SK-N-SH (cell line): ENCODE measurements at regions not wholly inside any gene's neighbourhood (a gene's known extent, or its start where the extent isn't known, plus 50 kb on each side); places are given as distances from the start of the nearest gene placed in this dataset.

ENCODE experiments used
- CTCF ChIA-PET: fragments of 300-600, 350-600 bp; formaldehyde crosslinking; extraction: SDS; loops from one replicate; lab custom pipeline; 2021; lab: Yijun Ruan, JAX
- POLR2A ChIA-PET: fragments of 350-600 bp; sonication (Branson Sonifier 250); formaldehyde crosslinking; extraction: SDS; loops from one replicate; lab custom pipeline; 2020; ENCODE audit warnings: antibody characterized with exemption, inconsistent platforms; lab: Yijun Ruan, JAX
- DNase-seq: peaks from one replicate; pipeline ENCODE4 v3.0.0; 2012
- H2AFZ ChIP-seq: fragments of 200-600 bp; sonication (generic); 2 replicates; pipeline ENCODE4 v1.8.1; 2016; ENCODE audit warnings: antibody characterized with exemption, mild to moderate bottlenecking, low read depth
- H3F3A ChIP-seq: fragments of 200-600 bp; sonication (generic); replicated peaks from 2 replicates; pipeline ENCODE3; 2016; ENCODE audit warnings: antibody characterized with exemption, mild to moderate bottlenecking; ENCODE audit not compliant: insufficient read depth
- H3K27ac ChIP-seq, 2 experiments: fragments of 200-500 bp in 1 of 2; fragments of 200-600 bp in 1 of 2; sonication (Bioruptor generic) in 1 of 2; sonication (generic), shearing (Covaris generic) in 1 of 2; 2 replicates each; pipeline versions ENCODE4 v1.5.1 to v1.6.1; 2014 to 2016; ENCODE audit warnings: low read depth in 2 of 2, inconsistent platforms in 1 of 2, low read length in 1 of 2, mild to moderate bottlenecking in 1 of 2, mixed read lengths in 1 of 2
- H3K27me3 ChIP-seq: fragments of 200-600 bp; sonication (generic), shearing (Covaris generic); 2 replicates; pipeline ENCODE4 v1.6.1; 2016; ENCODE audit warnings: mixed run types; ENCODE audit not compliant: insufficient read depth
- H3K36me3 ChIP-seq, 2 experiments: fragments of 200-500 bp in 1 of 2; fragments of 200-600 bp in 1 of 2; sonication (Bioruptor generic) in 1 of 2; sonication (generic) in 1 of 2; replicated peaks in 1 of 2; 2 replicates each; pipeline versions ENCODE3 to v1.5.1; 2014 to 2016; ENCODE audit warnings: low read length in 1 of 2, mild to moderate bottlenecking in 1 of 2; ENCODE audit not compliant: insufficient read depth in 2 of 2, control insufficient read depth in 1 of 2
- H3K4me1 ChIP-seq, 2 experiments: fragments of 200-500 bp in 1 of 2; fragments of 200-600 bp in 1 of 2; sonication (Bioruptor generic) in 1 of 2; sonication (generic), shearing (Covaris generic) in 1 of 2; 2 replicates each; pipeline versions ENCODE4 v1.5.1 to v1.6.1; 2014 to 2016; ENCODE audit warnings: low read depth in 1 of 2, low read length in 1 of 2, mixed run types in 1 of 2; ENCODE audit not compliant: insufficient read depth in 2 of 2, control insufficient read depth in 1 of 2
- H3K4me2 ChIP-seq: fragments of 200-600 bp; sonication (generic), shearing (Covaris generic); 2 replicates; pipeline ENCODE4 v1.6.1; 2017; ENCODE audit warnings: mixed run types
- H3K4me3 ChIP-seq, 2 experiments: fragments of 200-500 bp in 1 of 2; fragments of 200-600 bp in 1 of 2; sonication (Bioruptor generic) in 1 of 2; sonication (generic), shearing (Covaris generic) in 1 of 2; 2 replicates each; pipeline versions ENCODE4 v1.5.1 to v1.8.1; 2014 to 2016; ENCODE audit warnings: low read depth in 2 of 2, inconsistent platforms in 1 of 2, low read length in 1 of 2, mild to moderate bottlenecking in 1 of 2, mixed read lengths in 1 of 2, moderate library complexity in 1 of 2
- H3K79me2 ChIP-seq: fragments of 200-600 bp; sonication (generic); 2 replicates; pipeline ENCODE4 v1.8.1; 2017; ENCODE audit warnings: mild to moderate bottlenecking; ENCODE audit not compliant: insufficient read depth
- H3K9ac ChIP-seq: fragments of 200-600 bp; sonication (generic); 2 replicates; pipeline ENCODE4 v1.6.1; 2017; ENCODE audit warnings: mixed run types
- H3K9me2 ChIP-seq: fragments of 200-600 bp; sonication (generic); 2 replicates; pipeline ENCODE4 v1.6.1; 2017; ENCODE audit warnings: mixed run types
- H3K9me3 ChIP-seq: fragments of 200-600 bp; sonication (generic); 2 replicates; pipeline ENCODE4 v1.6.1; 2017; ENCODE audit warnings: mixed run types, mild to moderate bottlenecking, moderate library complexity
- H4K20me1 ChIP-seq: fragments of 200-600 bp; sonication (generic); 2 replicates; pipeline ENCODE4 v1.6.1; 2017; ENCODE audit warnings: mild to moderate bottlenecking, mixed run types; ENCODE audit not compliant: insufficient read depth
- CHD2 ChIP-seq: fragments of 150-350 bp; IDR thresholded peaks from 2 replicates; pipeline ENCODE4 v1.6.1; 2018; ENCODE audit warnings: low read length; ENCODE audit not compliant: partially characterized antibody
- CTCF ChIP-seq: fragments of 200-600 bp; sonication (generic); IDR thresholded peaks from 2 replicates; pipeline ENCODE4 v1.6.1; 2017; ENCODE audit warnings: antibody characterized with exemption, mild to moderate bottlenecking, moderate library complexity
- ELF1 ChIP-seq: IDR thresholded peaks from 2 replicates; pipeline ENCODE4 v1.4.0; 2012
- EP300 ChIP-seq, 2 experiments: IDR thresholded peaks; 2 replicates each; pipeline versions ENCODE4 v1.4.0 to v1.6.1; 2012; ENCODE audit warnings: borderline replicate concordance in 1 of 2, low read depth in 1 of 2, low read length in 1 of 2
- FOXM1 ChIP-seq: IDR thresholded peaks from 2 replicates; pipeline ENCODE4 v1.4.0; 2012; ENCODE audit warnings: low read depth, mild to moderate bottlenecking
- GATA2 ChIP-seq: sonication (generic); formaldehyde crosslinking; IDR thresholded peaks from 2 replicates; pipeline ENCODE4 v1.5.0; 2020; ENCODE audit warnings: mild to moderate bottlenecking, missing genetic modification reagents
- IRF3 ChIP-seq: fragments of 150-350 bp; IDR thresholded peaks from 2 replicates; pipeline ENCODE4 v1.6.1; 2016; ENCODE audit warnings: mild to moderate bottlenecking, low read depth, low read length
- JUND ChIP-seq: IDR thresholded peaks from 2 replicates; pipeline ENCODE4 v1.4.0; 2012
- MXI1 ChIP-seq: IDR thresholded peaks from 2 replicates; pipeline ENCODE4 v1.6.1; 2012; ENCODE audit warnings: mild to moderate bottlenecking, low read depth, low read length, improper control_type of control experiment
- PBX3 ChIP-seq: IDR thresholded peaks from 2 replicates; pipeline ENCODE4; 2012
- RAD21 ChIP-seq: IDR thresholded peaks from 2 replicates; pipeline ENCODE4 v1.6.1; 2012; ENCODE audit warnings: mild to moderate bottlenecking, low read length
- REST ChIP-seq: IDR thresholded peaks from 2 replicates; pipeline ENCODE4 v1.6.1; 2012; ENCODE audit warnings: mild to moderate bottlenecking, low read depth, low read length, moderate library complexity
- RFX5 ChIP-seq: IDR thresholded peaks from 2 replicates; pipeline ENCODE4 v1.6.1; 2012; ENCODE audit warnings: mild to moderate bottlenecking, improper control_type of control experiment, low read length
- RXRA ChIP-seq: IDR thresholded peaks from 2 replicates; pipeline ENCODE4 v1.4.0; 2012; ENCODE audit warnings: low read depth, mild to moderate bottlenecking, borderline replicate concordance
- TAF1 ChIP-seq: IDR thresholded peaks from 2 replicates; pipeline ENCODE4 v1.6.1; 2012; ENCODE audit warnings: low read depth, mild to moderate bottlenecking, low read length, moderate library complexity, borderline replicate concordance
- TCF12 ChIP-seq: IDR thresholded peaks from 2 replicates; pipeline ENCODE4 v1.4.0; 2012
- TEAD4 ChIP-seq: IDR thresholded peaks from 2 replicates; pipeline ENCODE4 v1.4.0; 2012; ENCODE audit warnings: mild to moderate bottlenecking, borderline replicate concordance; ENCODE audit not compliant: insufficient read depth
- USF2 ChIP-seq: fragments of 150-350 bp; IDR thresholded peaks from 2 replicates; pipeline ENCODE4 v1.6.1; 2017; ENCODE audit warnings: antibody characterized with exemption, low read length, low read depth, borderline replicate concordance
- YY1 ChIP-seq: IDR thresholded peaks from 2 replicates; pipeline ENCODE4 v1.4.0; 2012; ENCODE audit warnings: low read depth, mild to moderate bottlenecking
- ZBTB33 ChIP-seq: IDR thresholded peaks from 2 replicates; pipeline ENCODE4 v1.4.0; 2012; ENCODE audit warnings: low read depth, borderline replicate concordance
- WGBS: methylation state at CpG from one replicate; pipeline ENCODE4 v1.1.6; 2017; ENCODE audit warnings: low lambda C conversion rate; 5-methylcytosine and 5-hydroxymethylcytosine counted together

GRCh38 chr14:99346470-99347080 lies 74.6 kb upstream of the BCL11B start:
- ChIA-PET CTCF (interaction anchor here (1.0 to 1.2 kb wide), 3 partner anchors 26 to 69 kb away, joined by 3 to 5 read pairs (median 3); no protein-coding TSS in a partner anchor), POLR2A (no interaction called here)
- TF ChIP-seq RFX5 (no peak), TCF12 (no peak), MXI1 (no peak), ZBTB33 (no peak), GATA2 (no peak), USF2 (no peak), CTCF (no peak), REST (no peak), YY1 (no peak), EP300 (IDR thresholded peaks at IDR 0.05; ENCODE audit: borderline replicate concordance in 1 of 2, low read depth in 1 of 2, low read length in 1 of 2) (no peak), TEAD4 (no peak), RXRA (no peak), RAD21 (no peak), JUND (no peak), TAF1 (no peak), ELF1 (no peak), IRF3 (no peak), CHD2 (no peak), FOXM1 (no peak), PBX3 (no peak)

More at GRCh38 chr14:99346470-99347080, 74.6 kb upstream of the BCL11B start:
- H2AFZ ChIP-seq: no peak overlapping the region
- no peaks in the 10 kb centered on the region for H4K20me1 ChIP-seq
- no peaks in the 10 kb centered on the region for H3K9me3 ChIP-seq
- WGBS: 34% methylated on average over 9 of the region's 11 CpGs
- no peak overlapping the region for H3K9ac ChIP-seq
- no peaks in the 10 kb centered on the region for H3K79me2 ChIP-seq
- peaks cover 0 to 4% of the 10 kb centered on the region in 2 experiments; a peak in 1 of 4 replicates for H3K4me1 ChIP-seq
- H3K36me3 ChIP-seq: no peaks in the 10 kb centered on the region
- H3K4me2 ChIP-seq: no peak overlapping the region
- H3F3A ChIP-seq: no peaks in the 10 kb centered on the region
- H3K27ac ChIP-seq: no peak overlapping the region
- no peaks in the 10 kb centered on the region for H3K9me2 ChIP-seq
- DNase-seq: no peak
- peaks cover 84% of the 10 kb centered on the region for H3K27me3 ChIP-seq
- H3K4me3 ChIP-seq: no peak overlapping the region
